ENCODE measurements at regions not wholly inside any gene's neighbourhood (a gene's known extent, or its start where the extent isn't known, plus 50 kb on each side); places are given as distances from the start of the nearest gene placed in this dataset.

DNA sequence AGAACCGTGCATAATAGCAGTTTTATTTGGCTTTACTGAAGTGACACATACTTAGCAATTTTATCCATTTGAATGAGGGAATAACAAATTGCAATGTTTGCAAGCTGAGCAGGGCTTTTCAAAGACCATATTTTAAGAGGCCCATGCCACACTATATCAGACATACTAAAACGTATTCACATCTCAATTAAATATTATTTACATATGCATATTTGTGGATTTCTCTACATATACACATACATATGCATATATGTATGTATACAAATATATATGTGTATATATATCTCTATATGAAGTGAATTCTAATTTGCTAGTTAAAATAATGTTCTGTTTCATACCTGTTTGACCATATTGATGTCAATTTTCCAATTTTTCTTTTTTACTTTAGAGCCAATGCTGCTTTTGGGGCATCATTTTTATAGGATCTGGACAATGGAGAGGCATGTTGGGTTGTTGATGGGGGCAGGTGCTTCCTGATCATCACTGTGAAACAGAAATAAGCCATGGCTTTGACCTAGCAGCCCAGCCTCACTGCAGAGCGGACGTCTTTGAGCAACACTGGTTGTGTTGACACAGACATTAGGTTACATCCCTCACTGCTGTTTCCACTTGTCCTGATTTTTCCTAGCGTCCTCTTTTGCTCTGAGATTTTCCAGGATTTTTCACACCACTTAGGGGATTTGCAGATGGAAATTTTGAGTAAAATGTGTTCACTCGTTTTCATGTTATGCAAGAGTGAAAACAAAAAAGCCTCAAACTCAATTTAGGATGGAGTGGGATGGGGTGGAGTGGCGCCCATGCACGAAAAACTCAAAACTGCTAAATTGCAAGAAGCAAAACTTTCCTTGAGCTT lies 56.9 kb downstream of the RDH14 start:
- no peaks in the 10 kb centered on the region for H3K4me1 ChIP-seq (ENCODE audit: control insufficient read depth, insufficient read depth, low read length)
- no peaks in the 10 kb centered on the region for H3K27me3 ChIP-seq (ENCODE audit: control insufficient read depth, insufficient read depth, low read length)
- no peak overlapping the region for H3K4me3 ChIP-seq (ENCODE audit: low read depth, low read length)
- H3K36me3 ChIP-seq (ENCODE audit: control insufficient read depth, insufficient read depth, low read length), result no peaks in the 10 kb centered on the region
- H3K9me3 ChIP-seq (ENCODE audit: control insufficient read depth, insufficient read depth, low read length), result no peaks in the 10 kb centered on the region
- H3K27ac ChIP-seq (ENCODE audit: low read depth, low read length), result no peak overlapping the region
- no peak overlapping the region for H3K9ac ChIP-seq (ENCODE audit: low read depth, low read length)

DNA sequence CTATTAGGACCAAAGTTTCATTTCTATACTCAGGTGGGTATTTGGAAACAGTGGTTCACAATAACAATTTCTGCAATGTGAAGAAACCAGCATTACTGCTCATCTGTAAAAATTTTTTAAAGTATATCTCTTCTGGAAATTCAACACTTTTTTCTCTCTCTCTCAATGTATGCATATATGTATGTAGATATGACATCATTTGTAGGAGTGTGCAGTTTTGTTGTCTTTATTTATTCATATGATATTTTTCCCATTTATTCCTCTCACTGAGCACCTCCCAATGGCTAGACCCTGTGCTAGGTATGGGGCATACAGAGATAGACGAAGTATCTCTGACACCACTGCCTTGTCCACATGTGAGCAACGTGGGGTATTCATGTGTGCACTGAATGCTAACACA lies 58.3 kb downstream of the RDH14 start:
- Histone ChIP-seq H3K9ac (ENCODE audit: low read depth, low read length) (no peak overlapping the region), H3K4me3 (ENCODE audit: low read depth, low read length) (no peak overlapping the region), H3K4me1 (ENCODE audit: control insufficient read depth, insufficient read depth, low read length) (no peaks in the 10 kb centered on the region), H3K36me3 (ENCODE audit: control insufficient read depth, insufficient read depth, low read length) (no peaks in the 10 kb centered on the region), H3K9me3 (ENCODE audit: control insufficient read depth, insufficient read depth, low read length) (no peaks in the 10 kb centered on the region), H3K27me3 (ENCODE audit: control insufficient read depth, insufficient read depth, low read length) (no peaks in the 10 kb centered on the region), H3K27ac (ENCODE audit: low read depth, low read length) (no peak overlapping the region)

DNA sequence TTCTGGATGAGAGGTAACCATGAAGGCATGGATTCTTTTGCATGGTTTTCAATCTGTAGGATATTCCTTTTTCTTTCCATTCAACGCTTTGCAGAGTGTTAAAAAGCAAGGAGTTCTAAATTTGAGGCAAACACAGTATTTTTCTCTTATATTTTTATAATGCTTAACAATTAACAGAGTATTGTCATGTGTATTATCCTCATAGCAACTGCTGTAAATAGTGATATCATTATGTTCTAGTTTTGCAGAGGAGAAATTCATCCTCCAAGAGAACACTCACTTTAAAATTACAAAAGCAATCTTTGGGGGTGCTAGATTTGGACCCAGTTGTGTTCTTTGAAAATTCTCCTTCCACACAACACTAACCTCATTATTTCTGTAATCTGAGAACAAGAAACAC lies 58.7 kb downstream of the RDH14 start:
- no peak overlapping the region for H3K4me3 ChIP-seq (ENCODE audit: low read depth, low read length)
- H3K27me3 ChIP-seq (ENCODE audit: control insufficient read depth, insufficient read depth, low read length), result no peaks in the 10 kb centered on the region
- no peak overlapping the region for H3K9ac ChIP-seq (ENCODE audit: low read depth, low read length)
- no peak overlapping the region for H3K27ac ChIP-seq (ENCODE audit: low read depth, low read length)
- no peaks in the 10 kb centered on the region for H3K4me1 ChIP-seq (ENCODE audit: control insufficient read depth, insufficient read depth, low read length)
- no peaks in the 10 kb centered on the region for H3K36me3 ChIP-seq (ENCODE audit: control insufficient read depth, insufficient read depth, low read length)
- no peaks in the 10 kb centered on the region for H3K9me3 ChIP-seq (ENCODE audit: control insufficient read depth, insufficient read depth, low read length)

- Histone ChIP-seq H3K27ac (ENCODE audit: low read depth, low read length) (no peak overlapping the region), H3K9ac (ENCODE audit: low read depth, low read length) (no peak overlapping the region), H3K27me3 (ENCODE audit: control insufficient read depth, insufficient read depth, low read length) (no peaks in the 10 kb centered on the region), H3K9me3 (ENCODE audit: control insufficient read depth, insufficient read depth, low read length) (no peaks in the 10 kb centered on the region), H3K36me3 (ENCODE audit: control insufficient read depth, insufficient read depth, low read length) (no peaks in the 10 kb centered on the region), H3K4me3 (ENCODE audit: low read depth, low read length) (no peak overlapping the region), H3K4me1 (ENCODE audit: control insufficient read depth, insufficient read depth, low read length) (no peaks in the 10 kb centered on the region)
Observed at GRCh38 chr2:18501156-18501555, 59.3 kb downstream of the RDH14 start.

- Histone ChIP-seq H3K4me1 (ENCODE audit: control insufficient read depth, insufficient read depth, low read length) (no peaks in the 10 kb centered on the region), H3K9me3 (ENCODE audit: control insufficient read depth, insufficient read depth, low read length) (no peaks in the 10 kb centered on the region), H3K36me3 (ENCODE audit: control insufficient read depth, insufficient read depth, low read length) (no peaks in the 10 kb centered on the region), H3K27me3 (ENCODE audit: control insufficient read depth, insufficient read depth, low read length) (no peaks in the 10 kb centered on the region), H3K27ac (ENCODE audit: low read depth, low read length) (no peak overlapping the region), H3K9ac (ENCODE audit: low read depth, low read length) (no peak overlapping the region), H3K4me3 (ENCODE audit: low read depth, low read length) (no peak overlapping the region)
Observed at GRCh38 chr2:18500333-18500732, 60.1 kb downstream of the RDH14 start.

- Histone ChIP-seq H3K4me3 (ENCODE audit: low read depth, low read length) (no peak overlapping the region), H3K27me3 (ENCODE audit: control insufficient read depth, insufficient read depth, low read length) (no peaks in the 10 kb centered on the region), H3K9me3 (ENCODE audit: control insufficient read depth, insufficient read depth, low read length) (no peaks in the 10 kb centered on the region), H3K36me3 (ENCODE audit: control insufficient read depth, insufficient read depth, low read length) (no peaks in the 10 kb centered on the region), H3K27ac (ENCODE audit: low read depth, low read length) (no peak overlapping the region), H3K9ac (ENCODE audit: low read depth, low read length) (no peak overlapping the region), H3K4me1 (ENCODE audit: control insufficient read depth, insufficient read depth, low read length) (no peaks in the 10 kb centered on the region)
Observed at GRCh38 chr2:18498531-18498930, 61.9 kb downstream of the RDH14 start.

DNA sequence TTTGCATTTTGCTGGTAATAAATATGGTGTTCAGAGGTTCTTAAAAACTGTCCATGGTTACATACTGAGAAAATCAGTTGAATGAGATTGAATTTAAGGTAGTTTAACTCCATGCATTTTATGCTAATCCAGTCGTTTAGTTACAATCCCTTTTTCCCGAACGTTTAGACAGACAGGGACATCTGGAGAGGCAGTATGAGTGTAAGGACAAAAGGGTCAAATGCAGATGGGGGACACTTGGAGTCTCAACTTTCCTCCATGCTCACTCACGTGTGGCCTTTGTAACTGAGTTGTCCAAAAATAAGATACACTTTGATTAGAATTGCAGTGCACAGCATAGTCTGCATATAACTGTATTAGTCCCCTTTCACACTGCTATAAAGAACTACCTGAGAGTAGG lies 63.9 kb downstream of the RDH14 start:
- H3K9me3 ChIP-seq (ENCODE audit: control insufficient read depth, insufficient read depth, low read length), result no peaks in the 10 kb centered on the region
- H3K4me1 ChIP-seq (ENCODE audit: control insufficient read depth, insufficient read depth, low read length), result no peaks in the 10 kb centered on the region
- H3K4me3 ChIP-seq (ENCODE audit: low read depth, low read length), result no peak overlapping the region
- H3K36me3 ChIP-seq (ENCODE audit: control insufficient read depth, insufficient read depth, low read length), result no peaks in the 10 kb centered on the region
- H3K27me3 ChIP-seq (ENCODE audit: control insufficient read depth, insufficient read depth, low read length), result no peaks in the 10 kb centered on the region
- no peak overlapping the region for H3K27ac ChIP-seq (ENCODE audit: low read depth, low read length)
- no peak overlapping the region for H3K9ac ChIP-seq (ENCODE audit: low read depth, low read length)

DNA sequence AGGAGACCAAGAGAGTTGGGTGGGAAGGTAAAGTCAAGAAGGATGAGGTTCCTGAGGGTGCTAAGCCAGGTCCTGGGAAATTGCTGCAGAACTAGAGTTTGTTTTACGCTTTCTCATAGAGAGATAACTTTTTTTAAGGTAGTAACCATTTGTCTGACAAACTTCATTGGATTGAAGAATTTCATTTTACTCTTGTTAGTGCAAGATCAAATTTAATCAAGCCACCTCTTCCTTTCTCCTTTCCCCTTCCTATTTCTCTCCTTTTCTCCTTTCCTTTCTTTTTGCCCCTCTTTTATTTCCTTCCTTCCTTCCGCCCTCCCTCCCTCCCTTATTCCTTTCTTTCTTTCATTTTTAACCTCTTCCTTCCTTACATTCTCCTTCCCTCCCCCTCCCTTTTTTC lies 65.4 kb downstream of the RDH14 start:
- no peak overlapping the region for H3K4me3 ChIP-seq (ENCODE audit: low read depth, low read length)
- H3K27me3 ChIP-seq (ENCODE audit: control insufficient read depth, insufficient read depth, low read length), result no peaks in the 10 kb centered on the region
- no peak overlapping the region for H3K9ac ChIP-seq (ENCODE audit: low read depth, low read length)
- no peaks in the 10 kb centered on the region for H3K9me3 ChIP-seq (ENCODE audit: control insufficient read depth, insufficient read depth, low read length)
- H3K4me1 ChIP-seq (ENCODE audit: control insufficient read depth, insufficient read depth, low read length), result no peaks in the 10 kb centered on the region
- H3K27ac ChIP-seq (ENCODE audit: low read depth, low read length), result no peak overlapping the region
- no peaks in the 10 kb centered on the region for H3K36me3 ChIP-seq (ENCODE audit: control insufficient read depth, insufficient read depth, low read length)

DNA sequence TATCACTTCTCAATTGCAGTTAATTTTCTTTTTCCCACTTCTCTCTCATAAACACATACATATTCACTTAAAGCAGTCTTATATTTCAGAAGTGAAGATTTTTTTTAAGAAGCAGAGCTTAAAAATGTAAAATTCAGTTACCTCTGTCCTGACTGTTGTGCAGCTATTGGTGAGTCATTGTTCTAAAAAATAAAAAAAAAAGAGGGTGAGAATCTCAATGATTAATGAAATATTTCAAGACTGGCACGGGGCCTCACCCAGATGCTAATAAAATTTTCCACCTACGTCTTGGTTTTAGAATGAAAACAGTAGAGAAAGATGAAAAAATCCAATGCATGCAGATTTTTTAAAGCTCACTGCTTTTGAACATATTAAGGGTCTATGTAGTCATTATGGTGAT lies 67.7 kb downstream of the RDH14 start:
- H3K9ac ChIP-seq (ENCODE audit: low read depth, low read length), result no peak overlapping the region
- no peaks in the 10 kb centered on the region for H3K36me3 ChIP-seq (ENCODE audit: control insufficient read depth, insufficient read depth, low read length)
- H3K4me1 ChIP-seq (ENCODE audit: control insufficient read depth, insufficient read depth, low read length), result no peaks in the 10 kb centered on the region
- no peak overlapping the region for H3K4me3 ChIP-seq (ENCODE audit: low read depth, low read length)
- H3K27me3 ChIP-seq (ENCODE audit: control insufficient read depth, insufficient read depth, low read length), result no peaks in the 10 kb centered on the region
- no peaks in the 10 kb centered on the region for H3K9me3 ChIP-seq (ENCODE audit: control insufficient read depth, insufficient read depth, low read length)
- no peak overlapping the region for H3K27ac ChIP-seq (ENCODE audit: low read depth, low read length)

- Histone ChIP-seq H3K27ac (ENCODE audit: low read depth, low read length) (no peak overlapping the region), H3K9me3 (ENCODE audit: control insufficient read depth, insufficient read depth, low read length) (no peaks in the 10 kb centered on the region), H3K9ac (ENCODE audit: low read depth, low read length) (no peak overlapping the region), H3K27me3 (ENCODE audit: control insufficient read depth, insufficient read depth, low read length) (no peaks in the 10 kb centered on the region), H3K4me1 (ENCODE audit: control insufficient read depth, insufficient read depth, low read length) (no peaks in the 10 kb centered on the region), H3K4me3 (ENCODE audit: low read depth, low read length) (no peak overlapping the region), H3K36me3 (ENCODE audit: control insufficient read depth, insufficient read depth, low read length) (no peaks in the 10 kb centered on the region)
Observed at GRCh38 chr2:18491577-18491976, 68.9 kb downstream of the RDH14 start.

- no peaks in the 10 kb centered on the region for H3K4me1 ChIP-seq (ENCODE audit: control insufficient read depth, insufficient read depth, low read length)
- no peaks in the 10 kb centered on the region for H3K36me3 ChIP-seq (ENCODE audit: control insufficient read depth, insufficient read depth, low read length)
- H3K4me3 ChIP-seq (ENCODE audit: low read depth, low read length), result no peak overlapping the region
- no peaks in the 10 kb centered on the region for H3K9me3 ChIP-seq (ENCODE audit: control insufficient read depth, insufficient read depth, low read length)
- H3K27ac ChIP-seq (ENCODE audit: low read depth, low read length), result no peak overlapping the region
- H3K9ac ChIP-seq (ENCODE audit: low read depth, low read length), result no peak overlapping the region
- H3K27me3 ChIP-seq (ENCODE audit: control insufficient read depth, insufficient read depth, low read length), result no peaks in the 10 kb centered on the region
Observed at GRCh38 chr2:18490901-18491300, 69.6 kb downstream of the RDH14 start.

Data from HUES48 (cell line).